Dendritic cell treated with granulocyte-macrophage colony-stimulating factor and Interleukin-4, amounts not matched to agents 40 ng/mL and 50 ng/mL, for 4 days (primary cell): ENCODE measurements at regions not wholly inside any gene's neighbourhood (a gene's known extent, or its start where the extent isn't known, plus 50 kb on each side); places are given as distances from the start of the nearest gene placed in this dataset.

ENCODE experiments used
- H3K27ac Mint-ChIP-seq: one replicate; pipeline ENCODE4 v1.8.0; 2022; ENCODE audit warnings: mild to moderate bottlenecking, mixed read lengths
- H3K27me3 Mint-ChIP-seq: one replicate; pipeline ENCODE4 v1.8.0; 2022; ENCODE audit warnings: mild to moderate bottlenecking, mixed read lengths
- H3K36me3 Mint-ChIP-seq: one replicate; pipeline ENCODE4 v1.8.0; 2022; ENCODE audit warnings: low read depth, mixed read lengths
- H3K4me1 Mint-ChIP-seq: one replicate; pipeline ENCODE4 v1.8.0; 2022; ENCODE audit warnings: low read depth, mixed read lengths
- H3K4me3 Mint-ChIP-seq: one replicate; pipeline ENCODE4 v1.8.0; 2022; ENCODE audit warnings: mild to moderate bottlenecking, moderate library complexity, mixed read lengths
- H3K9me3 Mint-ChIP-seq: one replicate; pipeline ENCODE4 v1.8.0; 2022; ENCODE audit warnings: mixed read lengths
- intact Hi-C: fragments of 100-400 bp; cut with micrococcal nuclease; formaldehyde crosslinking; loops from one replicate; pipeline ENCODE4 v1.15.0; 2022

GRCh38 chr5:144583541-144584449 lies 413.1 kb downstream of the KCTD16 start:
- Mint-ChIP-seq H3K27me3 (no peaks in the 10 kb centered on the region), H3K9me3 (peaks cover 26% of the 10 kb centered on the region), H3K27ac (no peak overlapping the region), H3K4me1 (no peaks in the 10 kb centered on the region), H3K4me3 (no peak overlapping the region), H3K36me3 (no peaks in the 10 kb centered on the region)
- intact Hi-C loops, result no loop called here

DNA sequence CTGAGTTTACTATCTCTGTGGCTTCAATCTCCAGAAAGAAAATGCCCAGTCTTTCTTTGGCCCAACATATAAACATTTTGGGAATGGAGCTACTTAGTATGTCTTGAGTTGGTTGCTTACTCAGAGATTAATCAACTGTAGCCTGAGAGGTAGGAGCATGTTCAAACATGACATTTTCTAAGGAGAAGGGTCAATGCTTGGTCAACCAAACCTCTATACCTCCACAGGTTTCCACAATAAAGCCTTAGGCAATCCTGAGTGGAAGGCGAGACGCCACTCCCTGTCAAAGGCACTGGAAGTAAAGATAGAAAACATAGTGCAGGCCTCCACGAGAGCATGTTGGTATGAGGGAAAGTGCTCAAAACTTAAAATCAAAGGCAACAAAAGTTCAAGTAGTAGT lies 411.4 kb downstream of the KCTD16 start:
- no peak overlapping the region for H3K4me3 Mint-ChIP-seq
- H3K4me1 Mint-ChIP-seq, result no peaks in the 10 kb centered on the region
- peaks cover 27% of the 10 kb centered on the region for H3K9me3 Mint-ChIP-seq
- intact Hi-C loops, result no loop called here
- H3K27me3 Mint-ChIP-seq, result no peaks in the 10 kb centered on the region
- no peaks in the 10 kb centered on the region for H3K36me3 Mint-ChIP-seq
- no peak overlapping the region for H3K27ac Mint-ChIP-seq

DNA sequence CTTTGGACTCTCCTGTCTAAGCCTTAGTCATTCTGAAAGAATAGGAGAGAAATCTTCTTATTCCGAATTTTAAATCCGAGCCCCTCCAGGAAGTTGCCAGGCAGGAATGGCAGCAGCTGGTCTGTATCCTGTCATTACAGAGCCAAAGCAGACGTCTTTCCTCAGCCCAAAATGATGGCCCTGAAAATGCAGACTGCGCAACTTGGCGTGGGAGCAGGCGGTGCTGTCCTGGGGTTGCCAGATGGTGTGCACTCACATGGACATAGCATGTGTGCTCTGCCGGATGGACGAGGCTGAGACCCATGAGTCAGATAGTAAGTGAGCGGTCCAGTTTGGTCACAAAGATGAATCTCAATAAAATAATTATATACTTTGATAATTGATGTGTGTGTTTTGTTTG lies 410.4 kb downstream of the KCTD16 start:
- Mint-ChIP-seq H3K9me3 (peaks cover 27% of the 10 kb centered on the region), H3K27me3 (no peaks in the 10 kb centered on the region), H3K36me3 (no peaks in the 10 kb centered on the region), H3K4me1 (no peaks in the 10 kb centered on the region), H3K27ac (no peak overlapping the region), H3K4me3 (no peak overlapping the region)
- intact Hi-C loops, result no loop called here

GRCh38 chr5:144577676-144578075 lies 407.0 kb downstream of the KCTD16 start:
- no peaks in the 10 kb centered on the region for H3K4me1 Mint-ChIP-seq
- H3K4me3 Mint-ChIP-seq, result no peak overlapping the region
- H3K36me3 Mint-ChIP-seq, result no peaks in the 10 kb centered on the region
- no peaks in the 10 kb centered on the region for H3K27me3 Mint-ChIP-seq
- H3K27ac Mint-ChIP-seq, result no peak overlapping the region
- intact Hi-C loops, result no loop called here
- H3K9me3 Mint-ChIP-seq, result peaks cover 36% of the 10 kb centered on the region

- no peaks in the 10 kb centered on the region for H3K4me1 Mint-ChIP-seq
- intact Hi-C loops, result no loop called here
- H3K4me3 Mint-ChIP-seq, result no peak overlapping the region
- no peaks in the 10 kb centered on the region for H3K36me3 Mint-ChIP-seq
- H3K27me3 Mint-ChIP-seq, result no peaks in the 10 kb centered on the region
- H3K9me3 Mint-ChIP-seq, result peaks cover 32% of the 10 kb centered on the region
- no peak overlapping the region for H3K27ac Mint-ChIP-seq
Observed at GRCh38 chr5:144575736-144576135, 405.1 kb downstream of the KCTD16 start.

DNA sequence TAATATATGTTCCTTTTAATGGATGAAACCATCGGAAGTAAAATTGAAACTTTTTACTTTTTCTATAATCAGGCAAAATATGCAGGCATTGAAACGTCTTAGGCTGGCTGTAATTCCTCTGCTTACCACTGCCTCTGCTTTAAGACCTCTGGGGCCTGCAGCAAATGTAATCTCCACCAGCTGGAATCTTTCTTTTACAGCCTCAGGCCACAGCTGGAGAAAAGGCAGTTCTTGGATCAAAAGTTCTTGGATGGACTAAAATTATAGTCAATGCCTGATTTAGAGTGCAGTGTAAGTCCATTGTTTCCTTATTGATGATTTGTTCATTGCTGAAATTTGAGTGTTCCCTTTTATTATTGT lies 396.7 kb downstream of the KCTD16 start:
- Mint-ChIP-seq H3K9me3 (peaks cover 45% of the 10 kb centered on the region), H3K27ac (no peak overlapping the region), H3K36me3 (no peaks in the 10 kb centered on the region), H3K27me3 (no peaks in the 10 kb centered on the region), H3K4me1 (no peaks in the 10 kb centered on the region), H3K4me3 (no peak overlapping the region)
- intact Hi-C loops, result no loop called here

DNA sequence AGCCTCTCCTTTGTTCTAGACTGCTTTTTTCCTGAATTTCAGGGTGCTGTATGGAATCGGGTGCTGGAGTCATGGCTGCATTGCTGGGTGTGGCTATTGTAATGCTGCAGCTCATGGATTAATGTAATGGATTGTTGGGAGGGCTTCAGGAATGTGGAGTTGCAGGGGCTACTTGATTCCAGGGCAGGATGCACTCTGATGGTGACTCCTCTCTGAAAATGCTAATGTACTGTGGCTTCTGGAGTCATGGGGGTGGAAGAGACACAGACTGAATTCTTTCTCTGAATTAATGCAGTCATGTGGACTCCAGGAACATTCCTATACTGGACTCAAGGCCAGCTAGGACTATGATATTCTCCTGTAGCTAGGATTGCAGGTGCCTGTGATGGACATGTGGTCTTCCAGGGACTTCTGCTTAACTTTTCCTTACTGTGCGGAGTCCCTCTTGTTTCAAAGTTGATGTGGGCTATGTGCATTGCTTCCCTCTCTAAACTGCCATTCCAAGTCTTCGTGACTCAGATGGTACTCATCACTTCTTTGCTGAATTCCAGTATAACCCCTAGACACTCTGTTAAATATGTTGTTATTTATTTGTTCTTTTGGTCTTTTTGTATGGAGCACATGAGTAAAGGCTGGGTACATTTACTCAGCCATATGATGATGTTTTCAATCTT lies 396.2 kb downstream of the KCTD16 start:
- peaks cover 44% of the 10 kb centered on the region for H3K9me3 Mint-ChIP-seq
- H3K27ac Mint-ChIP-seq, result no peak overlapping the region
- H3K4me3 Mint-ChIP-seq, result no peak overlapping the region
- no peaks in the 10 kb centered on the region for H3K36me3 Mint-ChIP-seq
- no peaks in the 10 kb centered on the region for H3K27me3 Mint-ChIP-seq
- intact Hi-C loops, result no loop called here
- H3K4me1 Mint-ChIP-seq, result no peaks in the 10 kb centered on the region

GRCh38 chr5:144549580-144549979 lies 378.9 kb downstream of the KCTD16 start:
- Mint-ChIP-seq H3K4me1 (no peaks in the 10 kb centered on the region), H3K27ac (no peak overlapping the region), H3K36me3 (no peaks in the 10 kb centered on the region), H3K27me3 (no peaks in the 10 kb centered on the region), H3K4me3 (no peak overlapping the region), H3K9me3 (peaks cover 18% of the 10 kb centered on the region)
- intact Hi-C loops, result no loop called here

- intact Hi-C loops, result no loop called here
- no peak overlapping the region for H3K4me3 Mint-ChIP-seq
Observed at GRCh38 chr5:144548936-144549335, 378.3 kb downstream of the KCTD16 start.

GRCh38 chr5:144547098-144547499 lies 376.4 kb downstream of the KCTD16 start:
- intact Hi-C loops, result no loop called here
- Mint-ChIP-seq H3K27ac (no peak overlapping the region), H3K27me3 (no peaks in the 10 kb centered on the region), H3K9me3 (peaks cover 18% of the 10 kb centered on the region), H3K36me3 (no peaks in the 10 kb centered on the region), H3K4me1 (no peaks in the 10 kb centered on the region), H3K4me3 (no peak overlapping the region)

More at GRCh38 chr5:144548936-144549335, 378.3 kb downstream of the KCTD16 start:
- peaks cover 18% of the 10 kb centered on the region for H3K9me3 Mint-ChIP-seq
- H3K27me3 Mint-ChIP-seq, result no peaks in the 10 kb centered on the region
- no peak overlapping the region for H3K27ac Mint-ChIP-seq
- H3K4me1 Mint-ChIP-seq, result no peaks in the 10 kb centered on the region
- H3K36me3 Mint-ChIP-seq, result no peaks in the 10 kb centered on the region

DNA sequence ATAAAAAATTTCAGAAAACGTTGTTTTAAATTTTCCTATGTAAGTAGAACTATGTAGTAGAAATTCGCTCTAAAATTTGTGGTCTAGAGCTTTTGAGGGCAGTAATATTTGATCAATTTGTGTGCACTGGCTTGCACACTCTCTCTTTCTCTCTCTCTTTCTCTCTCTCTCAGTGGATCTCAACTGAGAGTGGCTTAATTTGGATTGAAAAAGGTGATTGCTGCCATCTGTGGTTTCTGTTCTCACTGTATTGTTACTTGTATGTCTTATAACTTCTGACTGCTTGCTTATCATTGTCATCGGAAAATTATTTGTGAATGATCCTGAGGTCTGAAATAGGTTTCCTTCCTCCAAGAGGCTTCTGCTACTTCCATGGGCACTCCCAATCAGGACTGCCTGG lies 368.2 kb downstream of the KCTD16 start:
- H3K36me3 Mint-ChIP-seq, result no peaks in the 10 kb centered on the region
- H3K4me1 Mint-ChIP-seq, result no peaks in the 10 kb centered on the region
- no peak overlapping the region for H3K4me3 Mint-ChIP-seq
- peaks cover 11% of the 10 kb centered on the region for H3K9me3 Mint-ChIP-seq
- no peak overlapping the region for H3K27ac Mint-ChIP-seq
- no peaks in the 10 kb centered on the region for H3K27me3 Mint-ChIP-seq
- intact Hi-C loops, result no loop called here
